ENCODE measurements at regions not wholly inside any gene's neighbourhood (a gene's known extent, or its start where the extent isn't known, plus 50 kb on each side); places are given as distances from the start of the nearest gene placed in this dataset.

- in situ Hi-C loops (cut with HindIII; ENCODE audit: low sequenced_read_pairs): no loop called here
Measured at GRCh38 chr2:10964052-10964790, 52.5 kb downstream of the KCNF1 start.

GRCh38 chr2:10965241-10965843 lies 53.6 kb downstream of the KCNF1 start:
- in situ Hi-C loops (cut with HindIII; ENCODE audit: low sequenced_read_pairs): no loop called here

- in situ Hi-C loops (cut with HindIII; ENCODE audit: low sequenced_read_pairs): no loop called here
Measured at GRCh38 chr2:10966056-10966455, 54.3 kb downstream of the KCNF1 start.

GRCh38 chr2:10966741-10967140 lies 55.0 kb downstream of the KCNF1 start:
- in situ Hi-C loops (cut with HindIII; ENCODE audit: low sequenced_read_pairs): no loop called here

GRCh38 chr2:10968176-10968575 lies 56.4 kb downstream of the KCNF1 start:
- in situ Hi-C loops (cut with HindIII; ENCODE audit: low sequenced_read_pairs): no loop called here

- in situ Hi-C loops (cut with HindIII; ENCODE audit: low sequenced_read_pairs): no loop called here
Measured at GRCh38 chr2:10970666-10971065, 58.9 kb downstream of the KCNF1 start.

GRCh38 chr2:10971161-10971887 lies 59.6 kb downstream of the KCNF1 start:
- in situ Hi-C loops (cut with HindIII; ENCODE audit: low sequenced_read_pairs): no loop called here

GRCh38 chr2:10971888-10972260 lies 60.1 kb downstream of the KCNF1 start:
- in situ Hi-C loops (cut with HindIII; ENCODE audit: low sequenced_read_pairs): no loop called here

- in situ Hi-C loops (cut with HindIII; ENCODE audit: low sequenced_read_pairs): no loop called here
Measured at GRCh38 chr2:10972683-10973433, 61.1 kb downstream of the KCNF1 start.

GRCh38 chr2:10973766-10974165 lies 62.0 kb downstream of the KCNF1 start:
- in situ Hi-C loops (cut with HindIII; ENCODE audit: low sequenced_read_pairs): no loop called here

GRCh38 chr2:10977003-10977402 lies 65.3 kb downstream of the KCNF1 start:
- in situ Hi-C loops (cut with HindIII; ENCODE audit: low sequenced_read_pairs): no loop called here

- in situ Hi-C loops (cut with HindIII; ENCODE audit: low sequenced_read_pairs): no loop called here
Measured at GRCh38 chr2:10977621-10978020, 65.9 kb downstream of the KCNF1 start.

- in situ Hi-C loops (cut with HindIII; ENCODE audit: low sequenced_read_pairs): no loop called here
Measured at GRCh38 chr2:10978090-10978670, 66.4 kb downstream of the KCNF1 start.

- in situ Hi-C loops (cut with HindIII; ENCODE audit: low sequenced_read_pairs): no loop called here
Measured at GRCh38 chr2:10980071-10980470, 68.3 kb downstream of the KCNF1 start.

GRCh38 chr2:10980886-10981425 lies 69.2 kb downstream of the KCNF1 start:
- in situ Hi-C loops (cut with HindIII; ENCODE audit: low sequenced_read_pairs): no loop called here

GRCh38 chr2:10981451-10981850 lies 69.7 kb downstream of the KCNF1 start:
- in situ Hi-C loops (cut with HindIII; ENCODE audit: low sequenced_read_pairs): no loop called here

- in situ Hi-C loops (cut with HindIII; ENCODE audit: low sequenced_read_pairs): no loop called here
Measured at GRCh38 chr2:10981941-10982431, 70.3 kb downstream of the KCNF1 start.

- in situ Hi-C loops (cut with HindIII; ENCODE audit: low sequenced_read_pairs): no loop called here
Measured at GRCh38 chr2:10982931-10983701, 71.4 kb downstream of the KCNF1 start.

- in situ Hi-C loops (cut with HindIII; ENCODE audit: low sequenced_read_pairs): no loop called here
Measured at GRCh38 chr2:10983711-10984110, 72.0 kb downstream of the KCNF1 start.

All from DLD1 (cell line).